Mucosa of gallbladder (tissue), 1 donor: ENCODE measurements at regions not wholly inside any gene's neighbourhood (a gene's known extent, or its start where the extent isn't known, plus 50 kb on each side); places are given as distances from the start of the nearest gene placed in this dataset.
A peak's percentile ranks its signal among the peaks of the same experiment; 100 is the strongest.
"Not testable (repeated sequence)": the region's sequence is repeated elsewhere in the genome, so short reads cannot be mapped to it uniquely, and the experiment has no call there.

Experiments
- DNase-seq: peaks from one replicate; pipeline ENCODE4 v3.0.0-alpha.2; 2020; ENCODE audit warnings: low spot score
- donor health status: DM: no; HTN: no; CAD: no.

DNA sequence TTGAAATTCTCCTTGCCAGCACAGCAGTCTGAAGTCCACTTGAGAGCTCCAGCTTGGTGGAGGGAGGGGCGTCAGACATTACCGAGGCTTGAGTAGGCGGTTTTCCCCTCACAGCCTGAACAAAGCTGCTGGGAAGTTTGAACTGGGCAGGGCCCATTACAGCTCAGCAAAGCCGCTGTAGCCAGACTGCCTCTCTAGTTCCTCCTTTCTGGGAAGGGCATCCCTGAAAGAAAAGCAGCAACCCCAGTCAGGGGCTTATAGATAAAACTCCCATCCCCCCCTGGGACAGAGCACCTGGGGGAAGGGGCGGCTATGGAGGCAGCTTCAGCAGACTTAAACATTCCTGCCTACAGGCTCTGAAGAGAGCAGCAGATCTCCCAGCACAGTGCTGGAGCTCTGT, 325.3 kb downstream of the GJA1 start:
- no peak for DNase-seq

DNA sequence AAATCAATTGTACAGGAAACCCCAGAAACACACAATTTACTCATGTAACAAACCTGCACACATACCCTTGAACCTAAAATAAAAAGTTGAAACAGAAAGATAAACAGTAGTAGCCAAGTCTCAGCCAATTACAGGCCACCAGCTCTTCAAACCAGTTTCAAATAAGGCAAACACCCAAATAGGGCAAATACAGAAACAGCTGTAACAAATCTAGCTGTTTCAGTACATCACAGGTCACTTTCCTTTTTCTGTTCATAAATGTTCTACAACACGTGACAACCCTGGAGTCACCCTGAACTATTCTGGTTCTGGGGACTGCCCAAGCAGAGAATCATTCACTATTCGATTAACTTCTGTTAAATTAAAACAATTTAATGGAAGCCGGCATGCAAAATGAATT, 329.0 kb downstream of the GJA1 start:
- DNase-seq, result no peak

DNA sequence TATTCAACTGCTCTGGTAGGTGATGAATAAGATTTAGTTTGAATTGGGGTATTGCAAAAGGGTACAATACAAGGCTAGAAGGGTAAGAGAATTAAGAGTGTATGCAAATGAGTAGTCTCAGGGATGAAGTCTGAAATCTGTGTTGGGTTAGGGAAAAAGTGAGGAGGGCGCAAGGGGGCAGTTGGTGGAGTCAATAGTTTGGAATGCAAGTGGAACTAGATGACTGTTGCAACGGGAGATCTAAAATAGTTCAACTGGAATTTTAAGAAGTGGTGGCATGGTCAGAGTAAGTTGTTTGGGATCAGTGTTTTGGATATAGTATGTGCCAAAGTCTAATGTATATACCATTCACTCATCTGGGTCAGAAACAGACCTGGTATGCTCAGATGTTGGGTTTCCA, 329.6 kb downstream of the GJA1 start:
- no peak for DNase-seq

DNA sequence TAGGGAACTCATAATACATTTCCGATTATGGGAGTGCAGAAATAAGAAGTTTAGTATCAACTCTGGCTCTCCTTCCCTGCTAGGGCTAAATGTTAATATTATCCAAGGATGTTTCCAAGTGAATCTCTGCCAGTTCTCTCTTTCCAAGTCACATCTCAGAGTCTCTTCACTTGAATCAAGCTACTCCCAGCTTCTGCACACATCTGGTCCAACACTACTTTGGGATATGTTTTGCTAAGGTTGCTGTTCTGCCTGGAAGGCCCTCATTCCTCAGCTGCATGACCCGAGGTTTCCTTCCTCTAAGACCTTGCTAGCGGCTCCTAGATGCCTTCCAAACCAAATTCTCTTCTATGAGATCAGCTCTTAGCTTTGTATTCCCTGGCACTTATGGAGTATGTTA, 331.8 kb downstream of the GJA1 start:
- DNase-seq, result no peak

DNA sequence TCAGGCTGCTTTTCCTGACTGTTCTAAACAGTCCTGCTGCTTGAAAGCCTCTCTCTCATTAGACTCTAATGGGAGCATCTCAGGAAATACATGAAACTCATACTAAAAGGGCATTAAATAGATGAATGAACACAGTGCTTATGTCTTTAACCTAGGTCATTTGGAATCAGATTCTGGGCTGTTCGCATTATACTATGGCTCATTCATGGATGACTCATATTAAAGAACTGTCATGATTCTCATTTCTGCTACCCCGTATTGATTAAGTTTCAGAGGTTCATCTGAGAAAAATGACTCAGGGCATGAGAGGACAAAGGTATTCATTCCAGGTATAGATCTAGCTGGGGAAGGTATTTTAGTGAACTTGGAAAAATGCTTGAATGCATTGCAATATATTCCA, 335.5 kb downstream of the GJA1 start:
- no peak for DNase-seq

DNA sequence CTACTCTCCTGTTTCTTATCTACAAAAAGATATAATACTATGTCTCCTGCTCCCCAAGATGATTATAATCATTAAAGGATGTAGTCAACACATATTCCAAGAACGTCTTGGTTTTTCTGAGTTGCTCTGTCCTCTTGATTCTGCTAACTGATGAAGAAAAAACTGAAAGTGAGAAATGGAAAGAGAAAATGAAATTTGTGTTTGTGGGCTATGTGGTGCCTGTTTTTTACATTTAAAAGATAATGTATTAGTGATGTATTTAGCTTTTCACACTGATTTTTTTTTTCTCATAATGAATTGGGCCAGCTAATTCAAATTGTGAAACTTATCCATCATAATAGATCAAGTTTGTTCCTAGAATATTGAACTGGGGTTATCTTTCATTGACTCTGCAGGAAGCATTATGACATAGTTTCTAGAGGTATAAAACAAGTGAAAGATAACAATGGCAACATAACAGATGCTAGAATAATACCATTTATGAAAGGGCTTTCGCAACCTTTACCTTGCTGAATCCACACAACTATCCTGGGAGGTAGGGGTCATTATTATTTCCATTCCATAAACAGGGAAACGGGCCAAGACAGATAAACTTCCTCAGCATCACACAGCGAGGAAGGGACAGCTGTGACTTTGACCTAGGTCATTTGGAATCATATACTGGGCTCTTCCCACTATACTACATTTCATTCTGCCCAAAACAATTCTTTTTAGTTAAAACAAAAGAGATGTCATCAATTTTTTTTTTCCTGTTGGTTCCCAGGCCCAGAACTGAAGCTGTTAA, 336.7 kb downstream of the GJA1 start:
- DNase-seq, result no peak

DNA sequence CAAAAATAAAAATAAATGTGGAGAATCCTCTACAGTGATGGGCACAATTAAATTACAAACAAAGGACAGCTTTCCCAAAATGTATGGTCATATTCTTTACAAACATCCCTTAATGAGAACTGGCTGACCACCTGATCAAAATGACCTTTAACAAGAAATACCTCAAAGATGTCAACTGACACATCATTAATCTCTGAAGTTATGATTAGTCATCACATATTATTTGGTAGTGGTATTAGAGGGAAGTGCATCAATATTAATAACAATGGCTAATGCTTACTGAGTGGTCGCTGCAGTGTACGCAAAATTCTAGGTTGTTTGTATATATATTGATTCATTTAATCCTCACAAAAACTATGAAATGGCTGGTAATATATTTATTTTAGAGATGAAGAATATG, 340.6 kb downstream of the GJA1 start:
- DNase-seq, result no peak

DNA sequence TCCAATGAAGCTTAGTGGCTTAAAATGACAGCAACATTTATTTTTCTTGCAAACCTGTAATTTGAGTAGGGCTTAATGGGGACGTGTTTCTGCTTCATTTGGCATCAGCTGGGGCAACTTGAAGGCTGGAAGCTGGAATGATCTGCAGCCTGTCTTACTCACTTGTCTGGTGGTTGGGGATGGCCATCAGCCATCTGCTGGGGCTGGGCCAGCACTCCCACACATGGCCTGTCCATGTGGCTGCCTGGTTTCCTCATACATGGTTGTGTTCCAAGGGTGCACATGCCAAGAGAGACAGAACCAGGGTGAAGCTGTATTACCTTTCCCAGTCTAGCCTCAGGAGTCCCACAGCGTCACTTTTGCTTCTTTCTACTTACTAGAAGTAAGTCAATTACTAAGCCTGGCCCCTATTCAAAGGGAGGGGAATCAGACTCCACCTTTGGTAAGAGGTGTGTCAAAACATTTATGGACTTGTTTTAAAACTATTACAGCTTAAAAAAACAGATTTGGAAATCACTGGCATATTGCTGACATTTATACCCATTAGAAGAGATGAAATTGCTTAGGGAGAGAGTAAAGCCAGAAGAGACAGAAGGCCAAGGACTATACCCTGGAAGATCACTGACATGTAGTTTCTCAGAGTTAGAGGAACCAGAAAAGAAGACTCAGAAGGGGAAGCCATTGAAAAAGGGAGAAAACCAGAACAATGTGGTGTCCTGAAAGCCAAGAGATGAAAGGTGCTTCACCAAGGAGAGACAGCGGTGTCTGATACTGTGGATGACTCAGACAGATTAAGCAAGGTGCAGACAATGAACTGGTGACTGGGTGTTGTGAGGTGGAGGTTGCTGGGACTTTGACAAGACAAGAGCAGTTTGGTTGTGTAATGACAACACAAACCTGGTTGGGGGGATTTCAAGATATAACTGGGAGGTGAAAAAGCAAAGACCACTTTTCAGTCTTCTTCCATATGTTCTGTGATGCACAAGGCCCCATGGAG, 345.2 kb downstream of the GJA1 start:
- peak; percentile 59 for DNase-seq

DNA sequence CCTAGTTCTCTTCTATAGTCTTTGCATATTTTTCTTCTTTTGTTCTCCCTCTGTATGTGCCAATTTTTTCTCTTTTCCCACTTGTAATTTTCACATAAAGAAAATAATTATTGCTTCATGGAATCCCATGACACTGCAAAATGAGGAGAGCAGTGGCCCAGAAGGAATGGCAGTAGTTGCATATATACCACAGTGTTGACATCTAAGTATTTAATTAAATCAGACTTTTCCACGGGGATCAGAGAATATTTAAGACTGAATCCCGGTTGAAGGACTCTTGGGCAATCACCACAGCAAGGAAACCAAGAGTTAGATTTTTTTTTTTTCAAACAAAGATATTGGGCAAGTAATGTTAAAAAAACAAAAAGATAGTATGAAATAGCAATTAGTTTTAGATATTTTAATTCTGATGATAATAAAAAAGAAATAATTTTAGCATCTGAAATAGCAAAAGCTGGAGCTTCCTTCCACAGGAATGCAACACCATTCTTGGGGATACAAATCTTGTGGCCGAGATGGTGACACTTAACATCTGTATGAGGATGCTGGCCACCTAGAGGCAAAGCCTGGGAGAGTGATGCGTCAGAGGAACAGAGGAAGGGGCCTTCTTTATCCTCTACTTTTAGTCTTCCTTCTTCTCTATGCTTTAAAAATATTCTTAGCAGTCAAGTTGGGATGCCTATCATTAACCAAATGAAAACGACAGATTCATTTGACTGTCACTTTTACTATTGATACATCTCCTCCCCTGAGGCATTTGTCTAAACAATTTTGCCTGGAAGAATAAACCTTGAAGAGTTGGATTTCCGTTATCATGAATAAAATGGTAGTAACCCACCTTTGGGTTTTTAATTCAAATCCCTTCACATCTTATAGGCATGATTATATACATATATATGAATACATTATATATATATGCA, 356.2 kb downstream of the GJA1 start:
- DNase-seq, result no peak

DNA sequence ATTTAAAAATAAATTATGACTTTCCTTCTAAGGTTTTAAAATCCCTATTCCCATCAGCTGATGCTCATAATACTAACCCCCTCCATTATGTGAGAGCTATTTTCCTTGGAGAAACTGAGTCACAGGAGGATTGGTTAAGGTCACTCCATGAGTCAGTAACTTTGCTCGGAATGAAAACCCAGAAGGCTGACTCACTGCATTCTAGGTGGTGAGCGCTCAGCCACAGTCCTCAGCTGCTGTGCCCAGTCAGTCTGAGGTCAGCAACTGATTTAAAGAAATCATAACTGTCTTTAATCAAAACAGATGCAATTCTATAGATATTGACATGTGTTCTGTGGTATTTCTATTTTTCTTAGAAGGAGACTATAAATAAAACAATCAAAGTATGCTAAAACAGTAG, 359.2 kb downstream of the GJA1 start:
- no peak for DNase-seq

DNA sequence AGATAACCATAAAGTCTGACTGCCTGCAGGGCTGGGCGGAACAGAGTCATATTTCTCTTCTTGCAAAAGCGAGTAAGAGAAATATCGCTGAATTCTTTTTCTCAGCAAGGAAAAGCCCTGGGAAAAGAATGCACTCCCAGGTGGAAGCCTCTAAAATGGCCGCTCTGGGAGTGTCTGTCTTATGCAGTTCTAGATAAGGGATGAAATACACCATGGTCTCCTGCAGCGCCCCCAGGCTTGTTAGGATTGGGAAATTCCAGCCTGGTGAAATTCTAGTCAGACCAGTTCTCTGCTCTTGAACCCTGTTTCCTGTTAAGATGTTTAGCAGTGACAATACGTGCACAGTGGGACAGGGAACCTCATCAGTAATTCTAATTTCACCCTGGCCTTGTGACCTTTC, 362.2 kb downstream of the GJA1 start:
- not testable (repeated sequence) for DNase-seq

DNA sequence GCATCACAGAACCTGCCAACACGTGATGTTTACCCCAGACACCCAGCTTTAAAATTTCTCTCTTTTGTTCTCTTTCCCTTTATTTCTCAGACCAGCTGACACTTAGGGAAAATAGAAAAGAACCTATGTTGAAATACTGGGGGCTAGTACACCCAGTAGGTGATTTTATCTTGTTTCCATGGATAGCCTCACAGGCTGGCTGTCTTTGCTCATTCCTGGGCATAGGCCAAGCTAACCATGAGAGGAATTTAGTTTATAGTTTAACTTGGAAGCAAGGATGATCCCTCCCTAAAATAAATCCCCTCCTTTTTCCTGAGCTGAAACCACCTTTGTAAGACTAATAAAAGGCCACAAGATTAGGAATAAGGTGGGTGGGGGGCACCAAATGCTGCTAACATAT, 362.7 kb downstream of the GJA1 start:
- not testable (repeated sequence) for DNase-seq

DNA sequence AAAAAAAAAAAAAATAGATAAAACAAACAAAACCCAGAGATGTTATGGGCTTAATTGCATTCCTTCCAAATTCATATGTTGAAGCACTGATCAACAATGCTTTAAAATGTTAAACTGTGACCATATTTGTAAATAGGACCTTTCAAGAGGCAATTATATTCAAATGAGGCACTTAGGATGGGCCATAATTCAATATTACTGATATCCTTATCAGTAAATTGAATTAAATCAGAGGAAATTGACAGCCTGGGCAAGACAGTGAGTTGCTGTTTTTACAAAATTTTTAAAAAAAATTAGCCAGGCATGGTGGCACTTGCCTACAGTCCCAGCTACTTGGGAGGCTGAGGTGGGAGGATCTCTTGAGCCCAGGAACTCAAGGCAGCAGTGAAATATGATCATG, 364.1 kb downstream of the GJA1 start:
- DNase-seq, result no peak

DNA sequence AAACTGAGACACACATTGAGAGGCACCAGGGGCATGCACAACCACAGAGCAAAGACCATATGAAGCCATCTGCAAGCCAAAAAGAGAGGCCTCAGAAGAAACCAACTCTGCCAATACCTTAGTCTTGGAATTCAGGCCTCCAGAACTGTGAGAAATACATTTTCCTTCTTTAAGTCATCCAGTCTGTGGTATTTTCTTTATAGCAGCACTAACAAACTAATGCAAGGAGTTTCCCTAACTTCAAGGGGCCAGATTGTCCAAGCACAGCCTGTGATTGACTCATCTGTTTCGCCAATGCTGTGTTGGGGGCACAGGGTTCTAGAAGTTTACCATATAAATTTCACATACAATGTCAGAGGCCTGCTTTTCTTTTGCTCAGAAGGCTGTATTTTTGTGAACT, 364.6 kb downstream of the GJA1 start:
- DNase-seq, result no peak

DNA sequence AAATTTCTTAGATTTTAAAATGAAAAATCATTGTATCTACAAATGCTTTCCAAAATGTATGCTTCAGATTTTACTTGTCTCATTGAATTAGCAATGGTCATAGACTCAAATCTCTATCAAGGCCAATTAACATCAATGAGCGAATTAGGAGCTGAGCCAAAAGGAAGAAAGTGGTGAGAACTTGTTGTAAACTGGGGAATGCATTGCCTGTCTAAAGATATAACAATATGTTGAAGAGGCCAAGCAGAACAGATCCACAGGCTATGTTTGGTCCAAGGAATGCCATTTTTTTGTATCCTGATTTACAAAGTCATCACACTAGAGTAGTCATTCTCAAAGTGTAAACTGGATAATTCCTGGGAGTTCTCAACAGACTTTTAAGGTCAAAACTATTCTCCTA, 370.7 kb downstream of the GJA1 start:
- no peak for DNase-seq

DNA sequence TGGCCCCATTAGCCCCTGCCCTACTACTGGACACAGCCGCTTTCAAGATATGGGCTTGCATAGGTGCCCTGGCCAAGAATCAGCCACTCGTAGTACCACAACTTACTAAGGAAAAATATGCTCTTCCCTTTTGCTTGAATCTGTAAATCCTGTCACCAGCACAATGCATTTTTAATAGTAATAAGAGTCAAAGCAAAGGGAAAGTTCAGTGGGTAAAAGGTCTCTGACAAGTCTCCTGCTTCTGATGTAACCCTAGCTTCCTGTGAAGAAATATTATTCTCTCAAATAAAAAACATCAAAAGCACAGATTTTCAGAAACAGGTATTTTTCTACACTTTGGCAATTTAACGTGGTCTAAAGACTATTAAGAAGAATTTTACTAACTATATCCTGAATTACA, 373.8 kb downstream of the GJA1 start:
- DNase-seq, result no peak

DNA sequence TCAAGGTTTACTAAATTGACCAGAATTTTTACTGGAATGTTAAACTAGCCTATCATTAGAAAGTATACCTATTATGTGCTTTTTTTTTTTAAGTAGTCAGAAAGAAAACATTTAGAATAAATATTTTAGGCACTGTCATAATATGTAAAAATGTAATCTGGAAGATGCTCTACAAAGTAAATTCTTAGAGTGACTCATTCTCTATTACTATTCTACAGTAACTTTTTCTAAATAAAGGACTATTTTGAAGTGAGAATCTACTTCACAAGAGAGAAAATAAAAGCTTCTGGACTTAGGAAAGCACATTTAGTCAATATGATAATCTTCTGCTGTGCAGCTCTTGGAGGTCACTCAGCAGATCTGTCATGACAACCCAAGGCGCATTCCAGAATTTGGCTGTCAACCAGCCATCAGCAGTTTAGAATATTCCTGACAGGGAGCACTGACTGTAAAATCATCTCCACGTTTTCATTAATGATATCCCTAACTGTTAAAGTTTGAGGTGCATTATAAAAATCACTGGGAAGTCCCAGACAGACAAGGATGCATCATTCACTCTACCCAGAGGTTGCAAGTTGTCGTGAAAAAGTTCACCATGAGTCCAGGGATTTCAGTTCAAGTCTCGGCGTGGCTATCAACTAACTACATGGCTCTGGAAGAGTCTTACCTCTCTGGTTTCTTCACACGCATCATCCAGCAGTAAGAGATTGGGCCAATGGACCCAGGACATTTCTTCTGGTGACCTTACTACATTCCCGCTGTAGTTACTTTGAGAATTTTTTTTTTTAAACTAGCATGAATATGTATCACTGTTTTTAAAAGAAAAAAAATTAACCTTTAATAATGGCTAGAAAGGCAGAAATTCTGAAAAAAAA, 374.9 kb downstream of the GJA1 start:
- no peak for DNase-seq

DNA sequence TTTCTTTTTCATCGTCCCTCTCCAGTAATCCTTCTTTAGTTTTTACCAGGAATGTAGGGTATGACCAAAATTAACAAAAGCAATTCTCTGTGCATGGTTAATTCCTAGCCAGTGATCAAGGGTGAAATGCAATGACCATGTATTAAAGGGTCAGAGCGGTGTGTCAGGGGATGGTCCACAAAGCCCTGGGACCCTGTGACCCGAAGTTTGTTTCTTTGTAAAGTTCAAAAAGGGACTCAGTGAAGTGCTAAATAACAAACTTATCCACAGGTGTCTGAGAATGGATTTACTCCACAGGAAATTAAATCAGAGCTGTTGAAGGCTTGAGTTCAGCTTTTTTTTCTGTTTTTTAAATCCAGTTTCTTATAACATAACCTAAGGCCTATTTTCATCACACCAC, 375.7 kb downstream of the GJA1 start:
- DNase-seq, result no peak

DNA sequence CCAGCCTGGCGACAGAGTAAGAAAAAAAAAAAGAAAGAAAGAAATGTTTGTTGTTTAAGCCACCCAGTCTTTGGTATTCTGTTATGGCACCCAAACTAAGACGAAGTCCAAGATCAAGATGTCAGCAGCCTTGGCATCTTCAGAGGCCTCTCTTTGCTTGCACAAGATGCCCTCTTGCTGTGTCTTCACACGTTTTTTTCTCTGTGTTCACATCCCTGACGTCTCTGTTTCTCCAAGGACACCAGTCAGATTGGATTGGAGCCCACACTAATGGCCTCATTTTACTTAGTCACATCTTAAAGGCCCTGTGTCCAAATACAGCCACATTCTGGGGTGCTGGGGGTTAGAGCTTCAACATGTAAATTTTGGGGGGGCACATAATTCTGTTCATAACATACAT, 380.9 kb downstream of the GJA1 start:
- no peak for DNase-seq

DNA sequence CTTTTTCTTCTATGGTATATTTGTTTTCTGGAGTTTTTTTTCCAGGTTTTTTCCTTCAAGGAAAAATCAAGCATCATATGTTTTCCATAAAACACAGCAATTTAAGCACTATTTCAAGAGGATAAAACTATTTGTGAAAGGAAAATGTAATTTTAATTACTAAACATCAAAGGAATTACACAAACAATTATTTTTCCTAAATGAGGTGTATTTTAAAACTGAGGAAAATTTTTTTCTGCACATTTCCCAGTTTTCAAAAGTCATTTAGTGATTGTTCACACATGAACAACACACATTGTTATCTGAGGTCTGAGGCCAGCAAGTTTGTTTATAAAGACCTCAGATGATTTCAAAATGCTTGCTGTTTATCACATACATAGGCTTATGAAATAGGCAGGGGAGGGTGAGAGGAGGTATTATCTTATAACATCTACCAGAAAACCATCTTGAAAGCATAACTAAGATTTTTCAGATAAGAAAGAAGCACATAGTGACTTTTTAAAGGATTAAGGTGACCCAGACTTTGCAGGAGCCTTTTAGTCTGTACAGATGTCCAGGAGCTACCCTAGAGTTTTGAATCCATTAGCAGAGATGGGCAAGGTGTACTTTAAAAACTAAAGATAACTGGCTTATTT, 381.6 kb downstream of the GJA1 start:
- no peak for DNase-seq
